OCI-LY7 (cell line): ENCODE measurements at regions not wholly inside any gene's neighbourhood (a gene's known extent, or its start where the extent isn't known, plus 50 kb on each side); places are given as distances from the start of the nearest gene placed in this dataset.

ENCODE experiments used
- BruUV-seq: library from RNA; stranded (reverse); fragments of 400-500 nt; replicated peaks from 2 replicates; lab custom pipeline; 2021; lab: Mats Ljungman, UMichigan
- CTCF ChIA-PET: fragments of 300-600 bp; sonication (Branson Sonifier 250); formaldehyde crosslinking; loops from one replicate; lab custom pipeline; 2022; ENCODE audit warnings: antibody characterized with exemption; ENCODE audit not compliant: unreplicated experiment; lab: Charles Lee
- POLR2A ChIA-PET: fragments of 300-600 bp; sonication (Branson Sonifier 250); formaldehyde crosslinking; loops from one replicate; lab custom pipeline; 2022; ENCODE audit warnings: antibody characterized with exemption; lab: Charles Lee
- DNase-seq: peaks from one replicate; pipeline ENCODE4 v3.0.0-alpha.2; 2015; ENCODE audit warnings: low spot score
- H2AFZ ChIP-seq: fragments of 200-600 bp; sonication (generic), shearing (Covaris generic); 2 replicates; pipeline ENCODE4 v1.6.1; 2014; ENCODE audit warnings: mild to moderate bottlenecking, antibody characterized with exemption, low read length, moderate library complexity
- H3K27ac ChIP-seq: fragments of 200-600 bp; sonication (generic); 2 replicates; pipeline ENCODE4 v1.5.1; 2014; ENCODE audit warnings: mixed run types, low read depth, mild to moderate bottlenecking, moderate library complexity, low read length, inconsistent platforms; ENCODE audit not compliant: poor library complexity, severe bottlenecking
- H3K36me3 ChIP-seq: fragments of 200-600 bp; sonication (generic); 2 replicates; pipeline ENCODE4 v1.6.1; 2014; ENCODE audit warnings: mild to moderate bottlenecking, antibody characterized with exemption, low read length, moderate library complexity, mixed read lengths; ENCODE audit not compliant: insufficient read depth
- H3K4me1 ChIP-seq: fragments of 200-600 bp; sonication (generic); 2 replicates; pipeline ENCODE4 v1.5.1; 2014; ENCODE audit warnings: mild to moderate bottlenecking, low read length; ENCODE audit not compliant: insufficient read depth, poor library complexity, severe bottlenecking
- H3K4me2 ChIP-seq: fragments of 200-600 bp; sonication (generic); 2 replicates; pipeline ENCODE4 v1.6.1; 2014; ENCODE audit warnings: mild to moderate bottlenecking, low read length
- H3K4me3 ChIP-seq: fragments of 200-600 bp; sonication (generic); 2 replicates; pipeline ENCODE4 v1.5.1; 2014; ENCODE audit warnings: mild to moderate bottlenecking, low read depth, low read length; ENCODE audit not compliant: poor library complexity, severe bottlenecking
- H3K79me2 ChIP-seq: fragments of 200-600 bp; sonication (generic); 2 replicates; pipeline ENCODE4 v1.6.1; 2016; ENCODE audit warnings: low read depth, mild to moderate bottlenecking, low read length, moderate library complexity, mixed read lengths; ENCODE audit not compliant: insufficient read depth
- H3K9me2 ChIP-seq: fragments of 200-600 bp; sonication (generic); 2 replicates; pipeline ENCODE4 v1.6.1; 2016; ENCODE audit warnings: mild to moderate bottlenecking, low read length, mixed read lengths; ENCODE audit not compliant: insufficient read depth
- H3K9me3 ChIP-seq: fragments of 200-600 bp; sonication (generic); 2 replicates; pipeline ENCODE4 v1.6.1; 2014; ENCODE audit warnings: mild to moderate bottlenecking, mixed run types, low read length, mixed read lengths
- H4K20me1 ChIP-seq: fragments of 200-600 bp; sonication (generic); 2 replicates; pipeline ENCODE4 v1.6.1; 2014; ENCODE audit warnings: mild to moderate bottlenecking, antibody characterized with exemption, low read length, moderate library complexity, mixed read lengths; ENCODE audit not compliant: insufficient read depth
- EZH2phosphoT487 ChIP-seq: fragments of 200-600 bp; sonication (generic); IDR thresholded peaks from 2 replicates; pipeline ENCODE4 v1.6.1; 2018; ENCODE audit warnings: low read depth, borderline replicate concordance, mild to moderate bottlenecking, mixed run types, antibody characterized with exemption, low read length, moderate library complexity, mixed read lengths
- intact Hi-C: fragments of 100-400 bp; cut with micrococcal nuclease; formaldehyde crosslinking; loops from one replicate; pipeline ENCODE4 v1.10.0; 2022; ENCODE audit not compliant: unreplicated experiment
- TF ChIP-seq, protein P1 (sequence below): fragments of 200-600 bp; sonication (generic); conservative IDR thresholded peaks from 2 replicates; pipeline ENCODE4 v1.5.1; 2014; ENCODE audit warnings: mild to moderate bottlenecking, antibody characterized with exemption, low read length, moderate library complexity, mixed read lengths

DNA sequence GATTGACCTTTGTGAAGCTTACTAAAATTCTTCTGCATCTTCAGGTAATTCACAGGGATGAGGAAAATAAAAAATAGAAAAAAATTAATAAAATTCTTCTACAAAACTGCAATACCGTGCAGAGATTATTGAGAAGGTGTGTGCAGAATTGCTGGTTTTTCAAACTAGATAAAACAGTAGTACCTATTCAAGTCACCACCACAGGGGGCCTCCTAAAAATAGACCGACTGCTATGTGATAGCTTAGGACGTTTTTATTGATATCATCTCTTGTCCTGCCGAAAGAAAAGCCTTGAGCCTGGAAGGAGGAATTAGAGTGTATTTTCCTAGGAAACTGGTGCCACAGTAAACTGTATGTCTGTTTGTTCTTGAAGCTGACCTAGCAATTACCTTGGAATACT, 325.9 kb downstream of the ZFHX3 start:
- Histone ChIP-seq H3K4me3 (no peak overlapping the region), H3K79me2 (no peaks in the 10 kb centered on the region), H3K9me3 (no peaks in the 10 kb centered on the region), H3K4me2 (no peak overlapping the region), H4K20me1 (no peaks in the 10 kb centered on the region), H3K9me2 (no peaks in the 10 kb centered on the region), H2AFZ (no peak overlapping the region), H3K36me3 (no peaks in the 10 kb centered on the region), H3K4me1 (no peaks in the 10 kb centered on the region), H3K27ac (no peak overlapping the region)
- no TSS peak for BruUV-seq
- TF ChIP-seq EZH2phosphoT487: no peak
- TF ChIP-seq, protein P1, sequence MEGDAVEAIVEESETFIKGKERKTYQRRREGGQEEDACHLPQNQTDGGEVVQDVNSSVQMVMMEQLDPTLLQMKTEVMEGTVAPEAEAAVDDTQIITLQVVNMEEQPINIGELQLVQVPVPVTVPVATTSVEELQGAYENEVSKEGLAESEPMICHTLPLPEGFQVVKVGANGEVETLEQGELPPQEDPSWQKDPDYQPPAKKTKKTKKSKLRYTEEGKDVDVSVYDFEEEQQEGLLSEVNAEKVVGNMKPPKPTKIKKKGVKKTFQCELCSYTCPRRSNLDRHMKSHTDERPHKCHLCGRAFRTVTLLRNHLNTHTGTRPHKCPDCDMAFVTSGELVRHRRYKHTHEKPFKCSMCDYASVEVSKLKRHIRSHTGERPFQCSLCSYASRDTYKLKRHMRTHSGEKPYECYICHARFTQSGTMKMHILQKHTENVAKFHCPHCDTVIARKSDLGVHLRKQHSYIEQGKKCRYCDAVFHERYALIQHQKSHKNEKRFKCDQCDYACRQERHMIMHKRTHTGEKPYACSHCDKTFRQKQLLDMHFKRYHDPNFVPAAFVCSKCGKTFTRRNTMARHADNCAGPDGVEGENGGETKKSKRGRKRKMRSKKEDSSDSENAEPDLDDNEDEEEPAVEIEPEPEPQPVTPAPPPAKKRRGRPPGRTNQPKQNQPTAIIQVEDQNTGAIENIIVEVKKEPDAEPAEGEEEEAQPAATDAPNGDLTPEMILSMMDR: no peak
- ChIA-PET POLR2A (no interaction called here), CTCF (no interaction called here)
- intact Hi-C loops: no loop called here
- DNase-seq: no peak

DNA sequence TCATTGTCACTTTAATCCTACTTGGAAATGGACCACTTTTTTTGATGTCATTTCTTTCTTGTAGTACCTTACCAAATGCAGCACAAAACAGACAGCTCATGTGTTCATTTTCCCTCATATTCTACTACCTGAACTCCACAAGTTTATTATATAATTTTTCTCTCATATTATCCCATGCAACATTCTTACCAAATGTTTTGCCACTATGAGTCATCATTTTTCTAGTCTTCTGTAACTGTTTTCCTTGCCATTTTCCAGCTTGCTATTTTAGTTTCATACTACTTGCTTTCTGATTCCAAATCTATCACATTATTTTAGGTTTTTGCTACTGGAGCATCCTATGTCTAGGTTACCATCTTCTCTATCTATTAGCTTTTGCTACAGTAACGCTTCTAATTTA, 332.7 kb downstream of the ZFHX3 start:
- no peak overlapping the region for H3K27ac ChIP-seq
- intact Hi-C loops: no loop called here
- H3K9me2 ChIP-seq: no peaks in the 10 kb centered on the region
- no peak overlapping the region for H3K4me2 ChIP-seq
- no peak overlapping the region for H3K4me3 ChIP-seq
- no peak for DNase-seq
- ChIA-PET CTCF (no interaction called here), POLR2A (no interaction called here)
- H3K4me1 ChIP-seq: no peaks in the 10 kb centered on the region
- no peaks in the 10 kb centered on the region for H4K20me1 ChIP-seq
- BruUV-seq: no TSS peak
- peaks cover 24% of the 10 kb centered on the region for H3K36me3 ChIP-seq
- TF ChIP-seq, protein P1: no peak
- no peak for TF ChIP-seq EZH2phosphoT487
- no peak overlapping the region for H2AFZ ChIP-seq
- H3K79me2 ChIP-seq: no peaks in the 10 kb centered on the region
- peaks cover 24% of the 10 kb centered on the region; the same call in 1 of the 2 replicates for H3K9me3 ChIP-seq

DNA sequence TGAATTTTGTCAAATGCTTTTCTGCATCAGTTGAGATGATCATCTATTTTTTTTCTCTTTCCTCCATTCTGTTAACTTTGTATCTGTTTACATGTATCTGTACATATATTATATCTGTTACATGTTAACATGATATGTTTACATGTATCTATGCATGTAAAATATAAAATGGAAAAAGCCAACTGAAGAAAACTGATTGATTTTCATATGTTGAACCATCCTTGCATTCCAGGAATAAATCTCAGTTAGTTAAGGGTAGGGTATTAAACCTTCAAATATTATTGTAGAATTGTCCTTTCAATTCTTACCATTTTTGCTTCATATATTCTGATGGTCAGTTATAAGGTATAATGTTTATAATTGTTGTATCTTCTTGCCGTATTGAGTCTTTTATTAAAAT, 336.1 kb downstream of the ZFHX3 start:
- Histone ChIP-seq H3K9me2 (no peaks in the 10 kb centered on the region), H4K20me1 (no peaks in the 10 kb centered on the region), H2AFZ (no peak overlapping the region), H3K27ac (no peak overlapping the region), H3K4me2 (no peak overlapping the region), H3K36me3 (peaks cover 24% of the 10 kb centered on the region), H3K4me1 (no peaks in the 10 kb centered on the region), H3K4me3 (no peak overlapping the region), H3K79me2 (no peaks in the 10 kb centered on the region; the same call in 1 of the 2 replicates), H3K9me3 (peaks cover 29% of the 10 kb centered on the region; the same call in 1 of the 2 replicates)
- ChIA-PET POLR2A (no interaction called here), CTCF (no interaction called here)
- DNase-seq: no peak
- no peak for TF ChIP-seq EZH2phosphoT487
- TF ChIP-seq, protein P1: no peak
- BruUV-seq: no TSS peak
- intact Hi-C loops: no loop called here
